ENCODE measurements at regions not wholly inside any gene's neighbourhood (a gene's known extent, or its start where the extent isn't known, plus 50 kb on each side); places are given as distances from the start of the nearest gene placed in this dataset.

GRCh38 chr2:41381701-41382100 lies 666.1 kb upstream of the PKDCC start:
- Histone ChIP-seq H3K27ac (no peak overlapping the region), H3K4me1 (no peaks in the 10 kb centered on the region), H3K9me3 (no peaks in the 10 kb centered on the region), H3K36me3 (no peaks in the 10 kb centered on the region), H3K27me3 (no peaks in the 10 kb centered on the region), H3K4me3 (no peak overlapping the region)
- no peak for TF ChIP-seq CTCF (IDR thresholded peaks at IDR 0.05)
- WGBS, 2 donors: 55 to 75% methylated on average over 3 of the region's 3 CpGs
- intact Hi-C loops (cut with DNase I): no loop called here
- no peak for FAIRE-seq
- no peak for ATAC-seq
- no peak for DNase-seq

- intact Hi-C loops (cut with DNase I): no loop called here
- FAIRE-seq: no peak
- H3K4me1 ChIP-seq: no peaks in the 10 kb centered on the region
- no peaks in the 10 kb centered on the region for H3K36me3 ChIP-seq
- no peak overlapping the region for H3K4me3 ChIP-seq
- TF ChIP-seq CTCF (IDR thresholded peaks at IDR 0.05): no peak
- no peaks in the 10 kb centered on the region for H3K27me3 ChIP-seq
- WGBS, 2 donors: 50 to 64% methylated on average over 2 of the region's 2 CpGs
- ATAC-seq: no peak
- DNase-seq: no peak
- no peaks in the 10 kb centered on the region for H3K9me3 ChIP-seq
- no peak overlapping the region for H3K27ac ChIP-seq
Observed at GRCh38 chr2:41387519-41387918, 660.3 kb upstream of the PKDCC start.

- FAIRE-seq (no peak), ATAC-seq (no peak), DNase-seq (no peak)
- 68 to 89% methylated on average over 1 of the region's 1 CpG for WGBS, 2 donors
- intact Hi-C loops (cut with DNase I): no loop called here
- Histone ChIP-seq H3K27ac (no peak overlapping the region), H3K9me3 (no peaks in the 10 kb centered on the region), H3K4me3 (no peak overlapping the region), H3K27me3 (no peaks in the 10 kb centered on the region), H3K36me3 (no peaks in the 10 kb centered on the region), H3K4me1 (no peaks in the 10 kb centered on the region)
- no peak for TF ChIP-seq CTCF (IDR thresholded peaks at IDR 0.05)
Observed at GRCh38 chr2:41393621-41394020, 654.2 kb upstream of the PKDCC start.

- Histone ChIP-seq H3K9me3 (no peaks in the 10 kb centered on the region), H3K27me3 (no peaks in the 10 kb centered on the region), H3K27ac (no peak overlapping the region), H3K4me1 (no peaks in the 10 kb centered on the region), H3K4me3 (no peak overlapping the region), H3K36me3 (no peaks in the 10 kb centered on the region)
- 71 to 78% methylated on average over 1 of the region's 1 CpG for WGBS, 2 donors
- no peak for ATAC-seq
- intact Hi-C loops (cut with DNase I): no loop called here
- no peak for TF ChIP-seq CTCF (IDR thresholded peaks at IDR 0.05)
- FAIRE-seq: no peak
- DNase-seq: no peak
Observed at GRCh38 chr2:41394541-41394940, 653.3 kb upstream of the PKDCC start.

GRCh38 chr2:41395692-41396091 lies 652.1 kb upstream of the PKDCC start:
- ATAC-seq (no peak), DNase-seq (no peak), FAIRE-seq (no peak)
- H3K4me1 ChIP-seq: no peaks in the 10 kb centered on the region
- 65 to 84% methylated on average over 3 of the region's 3 CpGs for WGBS, 2 donors
- no peaks in the 10 kb centered on the region for H3K27me3 ChIP-seq
- H3K4me3 ChIP-seq: no peak overlapping the region
- no peaks in the 10 kb centered on the region for H3K9me3 ChIP-seq
- intact Hi-C loops (cut with DNase I): no loop called here
- TF ChIP-seq CTCF (IDR thresholded peaks at IDR 0.05): no peak
- no peaks in the 10 kb centered on the region for H3K36me3 ChIP-seq
- no peak overlapping the region for H3K27ac ChIP-seq

Data from pancreas (tissue), 10 donors.